HEK293 (cell line): ENCODE measurements at regions not wholly inside any gene's neighbourhood (a gene's known extent, or its start where the extent isn't known, plus 50 kb on each side); places are given as distances from the start of the nearest gene placed in this dataset.

Experiments
- CTCF ChIA-PET: fragments of 350-600 bp; formaldehyde crosslinking; extraction: SDS; loops from one replicate; lab custom pipeline; 2021; ENCODE audit warnings: antibody characterized with exemption; lab: Yijun Ruan, JAX
- POLR2A ChIA-PET: fragments of 300-600 bp; formaldehyde crosslinking; extraction: SDS; loops from one replicate; lab custom pipeline; 2020; ENCODE audit warnings: antibody characterized with exemption, inconsistent platforms; lab: Yijun Ruan, JAX
- H3K27ac ChIP-seq: fragments of 200-500 bp; sonication (Bioruptor generic); 2 replicates; pipeline ENCODE4 v1.5.1; 2014; ENCODE audit warnings: low read depth, low read length, control low read depth, inconsistent platforms; ENCODE audit errors: extremely low read depth
- H3K36me3 ChIP-seq, 2 experiments: fragments of 200-500 bp in 1 of 2; sonication (Bioruptor generic) in 1 of 2; 1 replicate in 1 of 2; 2 replicates in 1 of 2; pipeline ENCODE4 v1.5.1; 2014 to 2017; ENCODE audit warnings: inconsistent platforms in 2 of 2, low read length in 2 of 2; ENCODE audit not compliant: control insufficient read depth in 2 of 2, insufficient read depth in 1 of 2
- H3K4me1 ChIP-seq: fragments of 200-500 bp; sonication (Bioruptor generic); 2 replicates; pipeline ENCODE4 v1.5.1; 2014; ENCODE audit warnings: mild to moderate bottlenecking, low read length, inconsistent platforms; ENCODE audit not compliant: control insufficient read depth, insufficient read depth
- H3K4me3 ChIP-seq: 2 replicates; pipeline ENCODE4 v1.5.1; 2011; ENCODE audit warnings: low read depth, mild to moderate bottlenecking, control low read depth, low read length, moderate library complexity
- H3K9me3 ChIP-seq: fragments of 200-500 bp; sonication (Bioruptor generic); 2 replicates; pipeline ENCODE4 v1.5.1; 2014; ENCODE audit warnings: low read depth, low read length, inconsistent platforms; ENCODE audit not compliant: control insufficient read depth, insufficient read depth
- PRDM1 ChIP-seq: fragments of 450-650 bp; formaldehyde crosslinking; IDR thresholded peaks from 2 replicates; pipeline ENCODE4; 2016; ENCODE audit warnings: missing biosample characterization, missing genetic modification characterization
- SETDB1 ChIP-seq: IDR thresholded peaks from one replicate; pipeline ENCODE4 v1.6.1; 2017; ENCODE audit warnings: mild to moderate bottlenecking, low read length, moderate library complexity, mixed read lengths; ENCODE audit not compliant: insufficient read length
- ZNF133 ChIP-seq: fragments of 450-650 bp; formaldehyde crosslinking; IDR thresholded peaks from 2 replicates; pipeline ENCODE4 v1.5.1; 2016; ENCODE audit warnings: missing biosample characterization, missing genetic modification characterization
- ZNF169 ChIP-seq: fragments of 450-650 bp; formaldehyde crosslinking; IDR thresholded peaks from 2 replicates; pipeline ENCODE4 v1.5.1; 2016; ENCODE audit warnings: missing biosample characterization, missing genetic modification characterization
- ZNF266 ChIP-seq: fragments of 450-650 bp; formaldehyde crosslinking; IDR thresholded peaks from 2 replicates; pipeline ENCODE4 v1.5.1; 2016; ENCODE audit warnings: missing biosample characterization, missing genetic modification characterization, low read depth
- ZNF571 ChIP-seq: fragments of 450-650 bp; formaldehyde crosslinking; IDR thresholded peaks from 2 replicates; pipeline ENCODE4 v1.5.0; 2017; ENCODE audit warnings: missing biosample characterization, missing genetic modification characterization
- ZNF660 ChIP-seq: fragments of 450-650 bp; IDR thresholded peaks from 2 replicates; pipeline ENCODE4 v1.5.1; 2018; ENCODE audit warnings: missing biosample characterization, mild to moderate bottlenecking, missing genetic modification characterization
- ZNF664 ChIP-seq: fragments of 450-650 bp; formaldehyde crosslinking; IDR thresholded peaks from 2 replicates; pipeline ENCODE4 v1.5.1; 2016; ENCODE audit warnings: missing biosample characterization, missing genetic modification characterization
- TF ChIP-seq, protein P1 (sequence below): fragments of 450-650 bp; formaldehyde crosslinking; optimal IDR thresholded peaks from 2 replicates; pipeline ENCODE3; 2016; ENCODE audit warnings: missing biosample characterization, mild to moderate bottlenecking, missing genetic modification characterization
- TF ChIP-seq, protein P2 (sequence below): fragments of 450-650 bp; formaldehyde crosslinking; IDR thresholded peaks from 2 replicates; pipeline ENCODE4 v1.5.1; 2016; ENCODE audit warnings: missing biosample characterization, missing genetic modification characterization
- TF ChIP-seq, protein P3 (sequence below): fragments of 450-650 bp; formaldehyde crosslinking; IDR thresholded peaks from 2 replicates; pipeline ENCODE4 v1.5.1; 2016; ENCODE audit warnings: missing biosample characterization, missing genetic modification characterization
- TF ChIP-seq, protein P4 (sequence below): fragments of 450-650 bp; formaldehyde crosslinking; IDR thresholded peaks from 2 replicates; pipeline ENCODE4 v1.5.1; 2016; ENCODE audit warnings: missing biosample characterization, missing genetic modification characterization

DNA sequence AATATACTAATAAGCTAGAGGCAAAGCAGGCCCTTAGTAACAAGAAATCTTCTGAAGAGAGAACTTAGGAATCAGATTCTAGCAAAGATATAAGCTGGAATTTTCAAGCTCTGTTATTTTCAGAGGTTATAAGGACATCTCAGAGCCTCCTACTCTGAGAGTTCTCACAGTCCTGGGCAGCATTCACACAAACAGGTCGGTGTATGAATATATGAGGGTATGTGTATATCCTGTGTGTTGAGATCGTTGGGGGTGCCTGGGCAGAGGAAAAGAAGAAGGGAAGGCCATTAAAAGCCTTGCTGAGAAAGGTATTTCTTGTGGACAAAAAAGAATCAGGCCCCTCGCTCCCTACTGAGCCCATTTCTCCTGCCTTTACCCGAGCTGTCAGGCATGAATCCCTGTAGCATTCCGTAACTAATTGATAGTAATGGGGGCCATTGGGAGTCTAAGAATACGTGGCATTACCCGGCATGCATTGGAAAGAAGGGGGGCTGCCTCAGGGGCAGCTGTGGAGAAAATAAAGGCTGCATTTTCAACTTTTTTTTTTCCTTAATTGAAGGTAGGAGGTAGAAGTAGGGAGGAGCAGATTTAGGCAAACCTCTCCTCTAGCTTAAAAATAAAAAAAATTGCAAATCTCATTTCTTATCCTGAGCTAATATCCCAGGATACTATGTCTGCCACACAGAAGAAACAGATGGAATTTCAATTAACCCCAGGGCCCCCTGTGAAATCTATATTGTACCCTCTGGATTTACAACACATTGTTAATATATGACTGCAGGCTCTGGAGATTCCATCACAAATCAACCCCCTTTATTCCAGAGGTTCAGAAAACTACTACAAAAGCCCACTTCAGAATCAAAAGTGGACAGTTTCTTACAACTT is 103.8 kb downstream of the GTPBP8 start (continued):
- no peak for TF ChIP-seq SETDB1
- TF ChIP-seq ZNF664, result no peak

DNA sequence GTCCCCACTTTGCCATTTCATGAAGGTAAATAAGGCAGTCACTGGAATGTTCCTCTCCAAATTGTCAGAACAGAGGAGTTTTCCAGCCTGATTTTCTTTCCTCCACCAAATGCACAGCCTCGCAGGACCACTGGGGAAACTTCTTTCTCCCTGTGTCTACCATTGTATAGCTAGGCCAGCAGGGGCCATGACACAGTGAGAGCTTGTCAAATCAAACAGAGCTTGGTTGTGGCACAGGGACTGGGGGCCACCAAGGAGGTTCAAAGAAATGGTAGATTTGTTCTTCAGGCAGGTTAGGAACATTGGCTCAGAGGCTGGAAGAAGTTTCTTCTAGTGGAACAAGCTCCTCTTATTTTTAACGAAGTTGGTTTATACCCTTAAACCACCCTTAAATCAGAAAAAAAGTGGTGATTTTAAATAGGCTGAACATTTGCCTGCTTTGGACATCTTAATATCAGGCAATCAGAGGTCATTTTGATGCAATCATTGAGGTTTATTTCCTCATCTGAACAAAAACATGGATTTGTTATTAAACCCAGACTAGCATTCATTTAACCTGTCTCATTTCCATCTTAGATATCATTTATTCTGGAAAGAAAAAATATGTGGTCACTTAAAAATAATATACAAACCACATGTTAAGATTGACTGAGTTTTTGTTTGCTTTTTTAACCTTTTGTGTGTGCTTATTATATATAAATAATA is 105.6 kb downstream of the GTPBP8 start:
- TF ChIP-seq ZNF660 (no peak), ZNF133 (tag by site-specific recombination) (no peak), ZNF169 (tag by site-specific recombination) (no peak), ZNF266 (no peak), ZNF571 (tag by site-specific recombination) (no peak)
- TF ChIP-seq, protein P1, sequence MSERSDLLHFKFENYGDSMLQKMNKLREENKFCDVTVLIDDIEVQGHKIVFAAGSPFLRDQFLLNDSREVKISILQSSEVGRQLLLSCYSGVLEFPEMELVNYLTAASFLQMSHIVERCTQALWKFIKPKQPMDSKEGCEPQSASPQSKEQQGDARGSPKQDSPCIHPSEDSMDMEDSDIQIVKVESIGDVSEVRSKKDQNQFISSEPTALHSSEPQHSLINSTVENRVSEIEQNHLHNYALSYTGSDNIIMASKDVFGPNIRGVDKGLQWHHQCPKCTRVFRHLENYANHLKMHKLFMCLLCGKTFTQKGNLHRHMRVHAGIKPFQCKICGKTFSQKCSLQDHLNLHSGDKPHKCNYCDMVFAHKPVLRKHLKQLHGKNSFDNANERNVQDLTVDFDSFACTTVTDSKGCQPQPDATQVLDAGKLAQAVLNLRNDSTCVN (tag by site-specific recombination), result no peak
- TF ChIP-seq, protein P2, sequence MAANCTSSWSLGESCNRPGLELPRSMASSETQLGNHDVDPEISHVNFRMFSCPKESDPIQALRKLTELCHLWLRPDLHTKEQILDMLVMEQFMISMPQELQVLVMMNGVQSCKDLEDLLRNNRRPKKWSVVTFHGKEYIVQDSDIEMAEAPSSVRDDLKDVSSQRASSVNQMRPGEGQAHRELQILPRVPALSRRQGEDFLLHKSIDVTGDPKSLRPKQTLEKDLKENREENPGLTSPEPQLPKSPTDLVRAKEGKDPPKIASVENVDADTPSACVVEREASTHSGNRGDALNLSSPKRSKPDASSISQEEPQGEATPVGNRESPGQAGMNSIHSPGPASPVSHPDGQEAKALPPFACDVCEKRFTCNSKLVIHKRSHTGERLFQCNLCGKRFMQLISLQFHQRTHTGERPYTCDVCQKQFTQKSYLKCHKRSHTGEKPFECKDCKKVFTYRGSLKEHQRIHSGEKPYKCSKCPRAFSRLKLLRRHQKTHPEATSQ (tag by site-specific recombination), result no peak
- TF ChIP-seq, protein P3, sequence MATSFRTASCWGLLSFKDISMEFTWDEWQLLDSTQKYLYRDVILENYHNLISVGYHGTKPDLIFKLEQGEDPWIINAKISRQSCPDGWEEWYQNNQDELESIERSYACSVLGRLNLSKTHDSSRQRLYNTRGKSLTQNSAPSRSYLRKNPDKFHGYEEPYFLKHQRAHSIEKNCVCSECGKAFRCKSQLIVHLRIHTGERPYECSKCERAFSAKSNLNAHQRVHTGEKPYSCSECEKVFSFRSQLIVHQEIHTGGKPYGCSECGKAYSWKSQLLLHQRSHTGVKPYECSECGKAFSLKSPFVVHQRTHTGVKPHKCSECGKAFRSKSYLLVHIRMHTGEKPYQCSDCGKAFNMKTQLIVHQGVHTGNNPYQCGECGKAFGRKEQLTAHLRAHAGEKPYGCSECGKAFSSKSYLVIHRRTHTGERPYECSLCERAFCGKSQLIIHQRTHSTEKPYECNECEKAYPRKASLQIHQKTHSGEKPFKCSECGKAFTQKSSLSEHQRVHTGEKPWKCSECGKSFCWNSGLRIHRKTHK (tag by site-specific recombination), result no peak
- Histone ChIP-seq H3K27ac (no peak overlapping the region), H3K9me3 (no peaks in the 10 kb centered on the region), H3K36me3 (no peaks in the 10 kb centered on the region), H3K4me1 (no peaks in the 10 kb centered on the region), H3K4me3 (no peak overlapping the region)
- POLR2A ChIA-PET, result no interaction called here
- CTCF ChIA-PET, result interaction anchor here (0.6 kb wide), 1 partner anchor 402 kb away, joined by 3 read pairs; no protein-coding TSS in a partner anchor

DNA sequence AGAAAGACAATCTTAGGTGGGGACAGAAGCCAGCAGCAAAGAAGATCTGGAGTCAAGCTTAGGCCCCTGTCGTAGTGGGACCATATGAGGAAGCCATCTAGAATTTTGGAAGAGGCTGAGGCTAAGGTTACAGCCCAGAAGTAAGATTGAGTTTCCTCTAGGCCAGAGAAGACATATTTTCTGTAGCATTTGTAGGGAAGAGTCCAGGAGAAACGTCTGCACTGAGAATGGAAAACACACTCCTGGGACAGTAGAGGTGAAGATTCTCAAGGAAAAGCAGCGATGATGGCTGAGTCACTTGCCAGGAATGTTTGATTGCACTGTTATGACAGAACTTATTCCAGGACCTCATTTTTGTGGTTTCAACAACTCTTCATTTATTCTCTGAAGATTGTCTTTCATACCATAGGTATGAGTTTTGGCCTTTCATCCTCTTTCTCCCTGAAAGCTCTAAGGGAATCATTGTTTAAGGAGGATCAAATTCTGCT is 107.2 kb downstream of the GTPBP8 start:
- H3K27ac ChIP-seq, result no peak overlapping the region
- TF ChIP-seq PRDM1 (tag by site-specific recombination), result 0 out of 2 replicates have a peak, but pooled peaks have one; percentile 26
- TF ChIP-seq, protein P4, sequence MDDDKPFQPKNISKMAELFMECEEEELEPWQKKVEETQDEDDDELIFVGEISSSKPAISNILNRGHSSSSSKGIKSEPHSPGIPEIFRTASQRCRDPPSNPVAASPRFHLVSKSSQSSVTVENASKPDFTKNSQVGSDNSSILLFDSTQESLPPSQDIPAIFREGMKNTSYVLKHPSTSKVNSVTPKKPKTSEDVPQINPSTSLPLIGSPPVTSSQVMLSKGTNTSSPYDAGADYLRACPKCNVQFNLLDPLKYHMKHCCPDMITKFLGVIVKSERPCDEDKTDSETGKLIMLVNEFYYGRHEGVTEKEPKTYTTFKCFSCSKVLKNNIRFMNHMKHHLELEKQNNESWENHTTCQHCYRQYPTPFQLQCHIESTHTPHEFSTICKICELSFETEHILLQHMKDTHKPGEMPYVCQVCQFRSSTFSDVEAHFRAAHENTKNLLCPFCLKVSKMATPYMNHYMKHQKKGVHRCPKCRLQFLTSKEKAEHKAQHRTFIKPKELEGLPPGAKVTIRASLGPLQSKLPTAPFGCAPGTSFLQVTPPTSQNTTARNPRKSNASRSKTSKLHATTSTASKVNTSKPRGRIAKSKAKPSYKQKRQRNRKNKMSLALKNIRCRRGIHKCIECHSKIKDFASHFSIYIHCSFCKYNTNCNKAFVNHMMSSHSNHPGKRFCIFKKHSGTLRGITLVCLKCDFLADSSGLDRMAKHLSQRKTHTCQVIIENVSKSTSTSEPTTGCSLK (tag by site-specific recombination), result no peak
- CTCF ChIA-PET, result interaction anchor here (0.6 kb wide), 1 partner anchor 118 kb away, joined by 5 read pairs; no protein-coding TSS in a partner anchor

More for the DNA sequence above, 107.2 kb downstream of the GTPBP8 start:
- Histone ChIP-seq H3K4me3 (no peak overlapping the region), H3K9me3 (no peaks in the 10 kb centered on the region), H3K4me1 (no peaks in the 10 kb centered on the region), H3K36me3 (no peaks in the 10 kb centered on the region)
- POLR2A ChIA-PET, result interaction anchor here (0.6 kb wide), 1 partner anchor 11 kb away, joined by 3 read pairs; no protein-coding TSS in a partner anchor
